HG03342 (cell line): ENCODE measurements at regions not wholly inside any gene's neighbourhood (a gene's known extent, or its start where the extent isn't known, plus 50 kb on each side); places are given as distances from the start of the nearest gene placed in this dataset.
"Not testable (repeated sequence)": the region's sequence is repeated elsewhere in the genome, so short reads cannot be mapped to it uniquely, and the experiment has no call there.

Source experiments
- ATAC-seq: cut with Tn5 transposase; IDR thresholded peaks from one replicate; pipeline ENCODE4 v1.9.1; 2021; ENCODE audit warnings: mild to moderate bottlenecking, moderate library complexity; ENCODE audit not compliant: unreplicated experiment

DNA sequence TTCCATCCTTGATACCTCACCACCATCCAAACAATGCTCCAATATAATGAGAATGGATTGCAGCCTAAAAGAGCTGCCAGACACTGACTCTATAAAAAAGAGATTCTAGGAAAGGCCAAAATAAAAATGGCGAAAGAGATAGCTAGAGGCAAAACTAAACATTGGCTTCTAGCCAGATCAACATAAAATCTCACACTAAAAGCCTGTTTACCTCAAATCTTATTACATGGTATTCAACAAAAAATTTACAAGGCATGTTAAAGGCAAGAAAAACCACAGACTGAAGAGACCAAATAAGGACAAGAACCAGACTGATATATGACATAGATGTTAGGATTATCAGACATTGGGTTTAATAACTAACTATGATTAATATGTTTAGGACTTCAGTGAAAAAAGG, 1127.0 kb downstream of the DNAJB9 start:
- ATAC-seq, result no peak

DNA sequence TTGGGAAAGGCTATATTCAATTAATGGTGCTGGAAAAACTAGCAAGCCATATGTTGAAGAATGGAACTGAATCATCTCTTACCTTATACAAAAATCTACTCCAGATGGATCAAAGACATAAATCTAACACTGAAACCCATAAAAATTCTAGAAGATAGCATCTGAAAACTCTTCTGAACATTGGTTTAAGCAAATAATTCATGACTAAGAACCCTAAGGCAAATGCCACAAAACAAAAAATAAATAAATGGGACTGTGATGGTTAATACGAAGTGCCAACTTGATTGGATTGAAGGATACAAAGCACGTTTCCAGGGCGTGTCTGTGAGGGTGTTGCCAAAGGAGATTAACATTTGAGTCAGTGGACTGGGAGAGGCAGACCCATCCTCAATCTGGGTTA, 1130.0 kb downstream of the DNAJB9 start:
- no peak for ATAC-seq

- ATAC-seq, result no peak
Measured at GRCh38 chr7:109713366-109713765, 1143.7 kb downstream of the DNAJB9 start.

DNA sequence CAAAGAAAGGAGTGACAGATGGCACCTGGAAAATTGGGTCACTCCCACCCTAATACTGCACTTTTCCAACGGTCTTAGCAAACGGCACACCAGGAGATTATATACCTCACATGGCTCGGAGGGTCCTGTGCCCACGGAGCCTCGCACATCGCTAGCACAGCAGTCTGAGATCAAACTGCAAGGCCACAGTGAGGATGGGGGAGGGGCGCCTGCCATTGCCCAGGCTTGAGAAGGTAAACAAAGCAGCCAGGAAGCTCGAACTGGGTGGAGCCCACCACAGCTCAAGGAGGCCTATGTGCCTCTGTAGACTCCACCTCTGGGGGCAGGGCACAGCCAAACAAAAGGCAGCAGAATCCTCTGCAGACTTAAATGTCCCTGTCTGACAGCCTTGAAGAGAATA, 1149.7 kb downstream of the DNAJB9 start:
- not testable (repeated sequence) for ATAC-seq

- no peak for ATAC-seq
Measured at GRCh38 chr7:109734601-109735000, 1164.9 kb downstream of the DNAJB9 start.

GRCh38 chr7:109735881-109736280, 1166.2 kb downstream of the DNAJB9 start:
- no peak for ATAC-seq

DNA sequence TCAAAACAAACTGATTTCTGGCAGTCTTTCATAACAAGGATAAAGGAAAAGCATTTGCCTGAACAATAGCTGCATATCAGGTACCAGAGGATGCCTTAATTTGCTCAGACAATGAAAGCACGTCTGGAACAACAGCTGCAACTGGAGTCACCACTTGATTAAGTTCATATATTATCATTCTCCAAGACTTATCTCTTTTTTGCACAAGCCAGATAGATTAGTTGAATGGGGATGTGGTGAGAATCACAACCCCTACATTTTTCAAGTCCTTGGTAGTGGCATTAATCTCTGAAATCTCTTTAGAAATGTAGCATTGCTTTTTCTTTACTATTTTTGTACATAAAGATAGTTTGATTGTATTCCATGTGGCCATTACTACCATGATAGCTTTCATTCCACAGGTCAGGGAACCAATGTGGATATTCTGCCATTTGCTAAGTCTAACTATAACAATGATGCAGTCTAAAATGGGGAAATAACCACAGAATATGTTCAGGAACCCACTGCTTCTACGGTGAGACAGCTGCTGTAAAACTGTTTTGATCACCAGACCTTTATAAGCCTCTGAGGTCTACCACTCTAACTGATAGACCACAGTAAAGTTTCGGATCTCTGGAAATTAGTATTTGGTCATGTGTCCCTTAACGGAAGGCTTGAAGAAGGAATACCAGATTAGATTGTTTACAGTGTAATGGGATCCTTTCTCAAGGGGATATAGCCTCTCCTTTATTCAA, 1176.2 kb downstream of the DNAJB9 start:
- no peak for ATAC-seq

DNA sequence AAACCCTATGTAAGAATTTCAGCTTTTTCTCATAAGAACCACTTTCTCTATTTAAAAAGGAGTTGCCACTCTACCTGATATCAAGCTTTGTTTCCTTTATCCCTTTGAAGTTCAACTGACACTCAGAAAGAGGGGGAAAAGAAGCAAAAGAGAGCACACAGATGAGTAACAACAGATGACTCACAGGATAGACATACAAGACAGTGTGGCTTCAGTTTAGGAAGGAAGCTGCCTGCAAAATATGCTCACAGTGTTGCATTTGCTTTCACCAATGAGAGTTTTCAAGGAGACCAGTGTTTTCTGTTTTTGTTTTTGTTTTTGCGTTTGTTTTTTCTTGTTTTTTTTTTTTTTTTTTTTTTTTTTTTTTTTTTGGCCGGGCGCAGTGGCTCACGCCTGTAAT, 1181.6 kb downstream of the DNAJB9 start:
- no peak for ATAC-seq

DNA sequence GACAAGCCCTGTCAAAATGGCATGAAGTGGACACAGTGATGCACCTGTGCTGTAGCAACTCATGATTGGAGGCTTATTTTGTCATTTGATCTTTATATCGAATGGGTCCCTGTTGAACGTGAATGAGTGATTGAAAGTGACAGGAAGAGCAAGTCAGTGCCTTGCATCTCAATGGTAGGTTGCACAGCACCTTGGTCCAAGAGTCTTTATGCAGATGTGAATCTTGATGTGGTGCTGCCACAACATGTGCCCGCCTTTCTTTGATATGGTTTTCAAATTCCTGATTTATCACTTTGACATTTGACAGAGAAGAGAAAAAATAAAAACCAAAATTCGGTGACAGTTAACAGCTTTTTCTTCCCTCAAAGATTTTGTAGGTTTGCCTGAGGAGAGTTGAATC, 1182.4 kb downstream of the DNAJB9 start:
- ATAC-seq, result no peak

DNA sequence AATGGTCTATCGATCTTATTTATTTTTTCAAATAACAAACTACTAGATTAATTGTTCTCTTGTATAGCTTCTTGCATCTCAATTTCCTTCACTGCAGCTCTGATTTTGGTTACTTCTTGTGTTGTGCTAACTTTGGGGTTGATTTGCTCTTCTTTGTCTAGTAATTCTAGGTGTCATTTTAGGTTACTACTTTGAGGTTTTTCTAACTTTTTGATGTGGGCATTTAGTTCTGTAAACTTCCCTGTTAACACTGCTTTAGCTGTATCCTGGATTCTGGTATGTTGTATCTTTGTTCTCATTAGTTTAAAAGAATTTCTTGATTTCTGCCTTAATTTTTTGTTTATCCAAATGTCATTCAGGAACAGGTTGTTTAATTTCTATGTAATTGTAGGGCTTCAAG, 1188.0 kb downstream of the DNAJB9 start:
- ATAC-seq, result no peak

- no peak for ATAC-seq
Measured at GRCh38 chr7:109763611-109764010, 1193.9 kb downstream of the DNAJB9 start.

DNA sequence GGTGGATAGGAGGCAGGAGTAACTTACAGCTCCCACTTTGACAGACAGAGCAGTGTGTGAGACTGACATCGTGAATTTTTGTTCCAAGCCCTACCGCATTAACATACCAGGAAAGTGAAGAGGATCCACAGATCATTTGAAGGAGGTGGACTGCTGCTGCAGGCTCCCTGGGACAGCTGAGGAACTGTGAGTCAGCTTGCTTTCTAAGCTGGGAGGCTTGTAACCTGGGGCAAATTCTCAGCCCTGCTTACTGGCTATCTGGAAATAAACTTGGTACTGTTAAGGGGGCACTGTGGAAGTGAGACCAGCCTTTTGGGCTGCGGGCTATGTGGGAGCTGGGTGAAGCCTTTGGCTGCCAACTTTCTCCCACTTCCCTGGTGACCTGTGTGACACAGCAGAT, 1202.5 kb downstream of the DNAJB9 start:
- ATAC-seq, result no peak

- ATAC-seq, result no peak
Measured at GRCh38 chr7:109782806-109783205, 1213.1 kb downstream of the DNAJB9 start.

- ATAC-seq, result no peak
Measured at GRCh38 chr7:109806548-109806947, 1236.9 kb downstream of the DNAJB9 start.

DNA sequence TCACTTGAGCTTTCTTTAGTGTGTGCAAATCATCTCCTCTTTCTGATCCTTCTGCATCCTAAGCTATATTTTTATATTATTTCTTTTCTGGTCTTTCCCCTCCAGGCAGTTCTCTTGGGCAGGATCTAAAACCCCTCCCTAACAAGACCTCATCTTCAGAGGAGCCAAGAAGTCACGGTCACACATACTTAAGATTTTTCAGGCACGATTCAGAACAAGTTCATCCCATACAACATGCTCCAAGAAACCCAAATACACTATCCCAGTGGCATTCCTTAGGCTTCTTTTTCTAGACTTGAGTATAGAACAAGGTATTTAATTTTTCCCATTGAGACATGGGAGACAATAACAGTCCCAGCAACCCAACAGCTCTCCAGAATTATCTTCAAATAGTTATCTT, 1251.5 kb downstream of the DNAJB9 start:
- ATAC-seq, result no peak

DNA sequence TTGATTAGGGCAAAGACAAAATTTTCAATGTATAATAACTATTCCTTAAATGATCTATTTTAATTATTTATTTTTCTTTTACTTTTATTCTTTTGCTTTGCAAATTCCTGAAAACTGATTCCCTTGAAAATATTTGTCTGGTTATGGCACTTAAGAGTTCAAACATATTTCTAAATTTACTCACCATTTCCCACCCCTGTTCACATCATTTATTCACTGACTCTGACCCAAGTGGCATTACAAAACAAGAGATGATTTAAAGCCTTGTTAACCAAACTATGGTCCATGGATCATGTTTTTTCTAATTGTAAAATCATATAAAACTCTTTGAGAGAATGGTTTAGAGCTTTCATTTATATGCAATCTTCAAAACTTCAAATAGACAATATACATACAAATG, 1256.1 kb upstream of the LRRN3 start:
- ATAC-seq, result no peak

GRCh38 chr7:109835577-109835976, 1255.3 kb upstream of the LRRN3 start:
- ATAC-seq, result no peak

GRCh38 chr7:109836016-109836415, 1254.9 kb upstream of the LRRN3 start:
- no peak for ATAC-seq

GRCh38 chr7:109842386-109842785, 1248.5 kb upstream of the LRRN3 start:
- no peak for ATAC-seq

DNA sequence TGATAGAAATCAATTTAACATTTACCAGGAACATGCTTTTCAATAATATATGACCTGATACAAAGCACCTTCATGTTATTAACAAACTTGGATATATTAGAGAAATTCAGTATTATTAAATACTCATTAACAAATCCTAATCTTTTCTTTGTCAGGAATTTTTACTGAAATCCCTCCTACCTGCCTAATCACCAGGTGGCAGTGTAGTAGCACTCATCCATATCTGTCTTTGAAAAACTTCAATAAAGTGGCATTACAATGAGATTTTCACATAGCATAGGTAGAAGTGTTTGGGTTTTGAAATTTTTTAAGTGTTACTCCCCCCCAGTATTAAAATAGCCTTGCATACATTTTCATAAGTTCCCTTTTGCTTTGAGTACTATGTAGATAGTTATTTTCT, 1246.6 kb upstream of the LRRN3 start:
- no peak for ATAC-seq

DNA sequence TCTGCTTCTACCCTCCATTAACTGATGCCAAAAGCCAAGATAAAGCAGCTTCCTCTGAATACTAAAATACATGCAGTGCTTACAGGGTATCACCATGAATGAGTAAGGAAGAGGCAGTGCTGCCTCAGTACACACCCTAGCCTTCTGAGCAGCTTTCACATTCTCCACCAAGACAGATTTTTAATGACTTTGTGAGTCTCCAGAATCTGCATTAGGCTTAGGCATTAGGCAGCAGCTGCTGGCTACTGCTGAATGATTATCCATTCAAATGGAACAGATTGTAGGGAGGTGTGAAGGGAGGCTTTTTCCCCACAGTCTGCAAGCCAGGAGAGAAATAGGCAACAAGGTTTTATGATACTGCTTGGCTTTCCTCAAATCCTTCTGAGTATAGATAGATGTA, 1226.7 kb upstream of the LRRN3 start:
- no peak for ATAC-seq

DNA sequence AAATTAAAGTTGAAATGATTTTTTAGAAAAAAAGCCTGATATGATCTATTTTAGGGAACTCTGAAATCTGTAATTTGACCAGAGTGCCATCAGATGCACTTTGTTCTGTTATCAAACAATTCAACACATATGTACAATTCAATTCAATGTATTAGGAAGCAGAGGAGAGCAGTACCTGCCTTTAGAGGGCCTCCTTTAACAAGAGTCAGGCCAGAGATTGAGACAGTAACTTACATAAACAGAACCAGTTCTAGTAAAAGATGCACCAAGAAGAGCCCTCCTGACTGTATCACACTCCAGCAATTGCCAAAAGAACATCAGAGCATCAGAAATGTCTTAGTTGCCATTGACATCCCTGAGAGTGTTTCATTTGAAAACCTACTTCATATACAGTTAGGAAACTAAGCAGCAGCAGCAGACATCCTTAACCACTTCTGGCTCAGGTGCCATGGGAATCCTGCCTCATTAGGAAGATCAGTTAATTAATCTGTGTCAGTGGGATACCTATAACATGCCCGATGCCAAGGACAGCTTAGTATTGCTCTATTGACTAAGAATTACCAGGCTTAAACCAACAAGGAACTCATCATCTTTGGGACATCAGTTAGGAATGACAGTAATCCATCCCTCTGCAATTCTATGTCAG, 1222.6 kb upstream of the LRRN3 start:
- no peak for ATAC-seq

- no peak for ATAC-seq
Measured at GRCh38 chr7:109873296-109873695, 1217.6 kb upstream of the LRRN3 start.
